GM12874 (cell line): ENCODE measurements at regions not wholly inside any gene's neighbourhood (a gene's known extent, or its start where the extent isn't known, plus 50 kb on each side); places are given as distances from the start of the nearest gene placed in this dataset.

Source experiments
- CTCF ChIP-seq: IDR thresholded peaks from 2 replicates; pipeline ENCODE4 v1.5.1; 2011; ENCODE audit warnings: low read depth, mild to moderate bottlenecking, control low read depth, low read length, moderate library complexity; ENCODE audit not compliant: insufficient read depth

- no peak for TF ChIP-seq CTCF
Measured at GRCh38 chr22:25383278-25383820, 163.9 kb downstream of the CRYBB2 start.

DNA sequence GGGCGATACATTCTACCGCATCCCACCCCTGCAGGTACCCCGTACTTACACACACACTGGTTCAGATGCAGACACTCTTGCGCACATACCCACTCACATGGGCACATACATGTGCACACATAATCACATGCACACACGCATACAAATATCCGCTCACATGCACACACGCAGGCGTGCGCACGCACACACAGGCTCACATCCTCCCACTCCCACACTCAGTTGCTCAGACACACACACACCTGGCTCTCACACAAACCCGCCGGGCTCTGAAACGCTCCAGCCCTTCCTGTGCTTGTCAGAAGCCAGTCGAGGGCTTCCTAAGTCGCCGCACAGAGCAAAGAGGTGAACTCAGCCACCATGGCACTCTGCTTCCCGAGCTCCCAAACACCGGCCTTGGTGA, 164.5 kb downstream of the CRYBB2 start:
- no peak for TF ChIP-seq CTCF

DNA sequence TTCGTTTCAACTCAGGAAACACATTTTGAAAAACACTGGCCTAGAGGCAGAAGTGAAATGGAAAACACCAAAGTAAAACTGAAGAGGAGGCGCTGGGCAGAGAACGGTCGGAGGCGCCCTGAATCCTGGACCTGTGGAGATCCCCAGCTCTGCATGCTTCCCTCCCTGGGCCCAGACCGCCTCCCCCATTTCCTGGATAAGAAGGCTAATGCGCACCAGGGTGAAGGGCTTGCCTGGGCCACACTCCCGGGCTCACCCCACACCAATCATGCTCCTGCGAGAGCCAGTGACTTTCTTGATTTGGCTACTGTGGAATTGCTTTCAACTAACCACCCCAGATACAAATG, 167.1 kb downstream of the CRYBB2 start:
- TF ChIP-seq CTCF: no peak

DNA sequence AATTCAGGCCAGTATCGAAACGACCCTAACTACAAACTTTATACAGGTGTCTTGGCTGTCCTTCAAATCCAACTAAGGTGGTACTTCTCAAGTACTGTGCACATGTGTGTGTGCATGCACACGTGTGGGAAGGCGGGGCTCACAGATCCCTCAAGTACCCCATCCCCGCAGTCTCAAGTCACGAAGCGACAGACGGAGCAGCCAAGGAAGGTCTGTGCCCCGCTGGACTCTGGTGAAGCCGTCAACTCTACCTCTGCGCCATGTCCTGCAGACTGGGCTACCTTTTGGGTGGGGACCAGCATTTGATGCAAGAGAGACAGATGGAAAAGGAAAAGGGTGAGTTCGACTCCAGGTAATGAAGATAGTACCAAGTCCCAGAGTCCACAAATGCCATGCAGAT, 169.0 kb downstream of the CRYBB2 start:
- no peak for TF ChIP-seq CTCF

DNA sequence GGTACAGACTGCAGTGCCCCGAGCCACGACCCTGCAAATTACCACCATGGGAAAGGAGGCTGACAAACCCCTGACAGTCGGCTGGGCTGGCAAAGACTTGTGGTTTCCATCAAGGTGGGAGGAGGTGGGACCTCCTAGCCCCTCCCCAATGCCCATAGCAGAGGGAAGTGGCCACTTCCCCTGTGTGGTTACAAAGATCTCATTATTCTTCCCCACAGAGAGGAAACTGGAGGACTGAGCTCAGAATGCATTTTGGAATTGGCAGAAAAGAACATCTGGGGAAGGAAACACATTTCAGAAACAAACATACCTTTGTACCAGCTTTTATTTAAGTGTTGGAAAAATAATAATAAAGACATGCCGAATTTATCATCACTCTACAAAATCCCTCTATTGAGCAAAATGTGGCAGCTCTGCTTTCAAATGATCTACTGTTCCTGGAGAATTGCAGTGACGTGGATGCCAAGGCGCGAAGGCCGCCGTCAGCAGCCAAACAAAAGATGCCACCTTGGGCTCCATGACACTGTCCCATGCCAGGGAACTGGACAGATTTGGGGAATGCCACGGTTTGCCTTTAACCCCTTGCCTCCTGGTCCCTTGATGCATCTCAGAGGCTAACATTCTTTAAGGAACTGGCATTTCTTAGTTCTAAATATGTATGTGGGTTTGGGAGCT, 169.6 kb downstream of the CRYBB2 start:
- no peak for TF ChIP-seq CTCF

- no peak for TF ChIP-seq CTCF
Measured at GRCh38 chr22:25389541-25389919, 170.1 kb downstream of the CRYBB2 start.

DNA sequence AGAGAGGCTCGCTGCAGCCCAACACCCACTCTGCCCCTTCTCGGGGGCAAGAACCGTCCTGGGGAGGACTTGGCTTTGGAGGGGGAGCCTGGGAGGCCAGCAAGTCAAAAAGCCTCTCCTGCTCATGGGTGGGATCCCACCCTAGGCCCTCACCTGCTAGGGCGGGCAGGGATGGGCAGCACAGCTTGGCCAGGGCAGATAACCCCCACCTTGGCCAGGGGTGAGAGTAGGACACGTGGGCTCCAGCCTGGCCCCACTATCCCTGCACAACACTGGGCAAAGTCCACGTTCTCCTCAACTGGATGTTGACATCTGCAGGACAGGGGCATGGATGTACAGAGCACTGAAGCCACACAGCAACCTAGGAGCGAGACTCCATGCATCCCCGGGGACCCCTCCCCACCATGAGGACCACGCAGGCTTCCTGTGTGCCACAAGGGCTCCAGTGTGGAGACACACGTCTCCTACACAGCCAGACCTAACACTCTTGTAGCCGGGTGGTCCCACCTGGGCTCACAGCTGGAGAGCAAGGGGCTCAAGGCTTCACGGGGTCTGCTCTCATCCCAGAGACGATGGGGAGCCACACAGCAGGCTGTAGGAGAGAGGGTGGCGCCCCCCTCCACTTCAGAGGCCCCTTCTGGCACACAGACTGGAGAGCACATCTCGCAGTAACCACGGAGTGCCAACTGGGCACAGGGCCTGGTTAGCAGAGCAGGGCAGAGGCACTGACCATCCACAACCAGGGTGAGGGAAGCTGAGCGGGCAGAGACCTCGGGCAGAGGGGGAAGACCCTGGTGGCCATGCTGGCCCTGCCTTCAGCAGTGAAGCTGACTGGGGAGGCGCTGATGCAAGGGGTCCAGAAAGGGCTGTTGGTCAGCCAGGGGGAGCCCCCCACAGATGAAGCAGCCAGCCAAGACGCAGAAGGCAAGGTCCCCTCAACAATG, 171.1 kb downstream of the CRYBB2 start:
- TF ChIP-seq CTCF: no peak
